Lower leg skin (tissue), 3 donors: ENCODE measurements at regions not wholly inside any gene's neighbourhood (a gene's known extent, or its start where the extent isn't known, plus 50 kb on each side); places are given as distances from the start of the nearest gene placed in this dataset.

Experiments used
- CTCF ChIP-seq, 3 donors: fragments of 450-650 bp; IDR thresholded peaks; one replicate each; pipeline ENCODE4 v1.5.1; 2016; ENCODE audit warnings: antibody characterized with exemption in 3 of 3, mild to moderate bottlenecking in 3 of 3, moderate library complexity in 2 of 3
- POLR2A ChIP-seq, 2 donors: fragments of 450-650 bp; IDR thresholded peaks; one replicate each; pipeline ENCODE4 v1.6.1; 2016 to 2017; ENCODE audit warnings: antibody characterized with exemption in 2 of 2, mild to moderate bottlenecking in 1 of 2, moderate library complexity in 1 of 2

DNA sequence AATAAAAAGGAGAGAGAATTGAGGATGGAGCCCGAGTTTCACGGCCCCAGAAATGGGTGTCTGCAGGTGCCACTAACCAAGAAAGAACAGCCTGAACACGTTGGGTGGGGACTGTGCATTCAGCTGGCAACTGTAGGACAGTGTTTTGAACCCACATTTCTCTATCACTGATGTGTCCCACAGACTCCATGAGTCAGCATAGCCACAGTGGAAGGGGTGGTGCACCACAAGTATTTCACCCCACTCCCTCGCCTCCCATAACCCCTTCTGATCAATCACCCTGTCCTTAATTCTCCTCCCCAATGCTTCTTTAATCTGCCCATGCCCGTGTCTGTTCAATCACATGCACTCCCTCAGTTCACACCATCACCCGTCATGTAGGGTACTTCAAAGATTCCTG, 291.5 kb downstream of the ZNF516 start:
- TF ChIP-seq CTCF (IDR thresholded peaks at IDR 0.05) = no peak
- no peak for TF ChIP-seq POLR2A (IDR thresholded peaks at IDR 0.05)
